T follicular helper cell (primary cell): ENCODE measurements at regions not wholly inside any gene's neighbourhood (a gene's known extent, or its start where the extent isn't known, plus 50 kb on each side); places are given as distances from the start of the nearest gene placed in this dataset.

Experiments
- DNase-seq: peaks from one replicate; pipeline ENCODE4 v3.0.0-alpha.2; 2020; ENCODE audit warnings: low read depth

DNA sequence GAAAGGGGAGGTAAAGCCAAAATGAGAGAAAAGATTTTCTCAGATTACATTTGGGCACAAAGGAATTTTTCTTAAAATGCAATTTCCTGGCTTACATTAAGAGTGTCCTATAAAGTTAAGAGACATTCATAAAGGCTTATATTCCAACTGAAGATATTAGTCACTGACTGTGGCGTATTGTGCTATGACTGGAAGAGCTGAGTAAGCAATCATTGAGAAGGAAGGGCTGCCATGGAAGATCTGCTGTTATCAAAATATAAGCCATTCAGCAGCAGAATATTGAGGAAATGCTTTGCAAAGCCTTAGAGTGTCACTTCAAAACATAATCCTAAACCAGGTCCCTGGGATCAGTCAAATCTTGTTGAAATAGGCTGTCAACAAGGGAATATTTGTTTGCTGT, 593.9 kb downstream of the TUSC7 start:
- DNase-seq = no peak

GRCh38 chr3:117304681-117305080, 595.1 kb downstream of the TUSC7 start:
- no peak for DNase-seq

DNA sequence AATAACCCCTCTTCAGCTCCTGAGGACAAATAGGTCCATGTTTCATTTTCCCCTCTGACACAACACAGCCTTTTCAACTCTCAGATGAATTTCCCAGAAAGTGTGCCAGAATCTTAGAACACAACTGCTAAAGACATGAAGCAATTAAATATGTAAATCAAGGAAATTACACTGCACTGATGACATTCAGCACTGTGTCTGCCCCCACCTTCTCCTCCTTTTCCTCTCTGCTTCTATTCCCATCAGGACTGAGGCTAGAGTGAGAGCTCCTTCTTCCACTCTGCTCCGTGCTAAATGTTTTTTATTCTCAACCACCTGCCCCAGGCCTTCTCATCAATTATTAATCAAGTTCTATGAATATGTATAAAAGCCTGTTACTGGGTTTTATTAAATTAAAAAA, 596.1 kb downstream of the TUSC7 start:
- no peak for DNase-seq

GRCh38 chr3:117306299-117306698, 596.7 kb downstream of the TUSC7 start:
- no peak for DNase-seq

GRCh38 chr3:117308353-117308752, 598.8 kb downstream of the TUSC7 start:
- DNase-seq = no peak

DNA sequence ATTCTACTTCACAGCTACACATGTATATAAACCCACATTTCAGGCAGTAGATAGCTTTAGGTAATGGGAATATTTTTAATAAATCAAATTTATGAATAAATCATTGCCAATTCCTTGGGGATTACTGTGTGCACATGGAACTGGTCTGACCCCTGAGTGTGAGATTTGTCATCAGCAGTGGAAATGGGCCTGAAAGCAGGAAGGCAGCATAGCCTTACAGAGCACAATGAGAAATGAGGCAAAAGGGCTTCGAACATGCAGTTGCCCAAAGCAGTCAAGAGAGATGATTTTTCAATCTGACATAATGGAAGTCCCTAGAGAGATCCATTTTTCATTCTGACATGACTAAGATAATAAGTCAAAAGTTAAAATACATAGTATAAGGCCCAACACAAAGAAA, 599.2 kb downstream of the TUSC7 start:
- no peak for DNase-seq

GRCh38 chr3:117310536-117310935, 601.0 kb downstream of the TUSC7 start:
- no peak for DNase-seq

DNA sequence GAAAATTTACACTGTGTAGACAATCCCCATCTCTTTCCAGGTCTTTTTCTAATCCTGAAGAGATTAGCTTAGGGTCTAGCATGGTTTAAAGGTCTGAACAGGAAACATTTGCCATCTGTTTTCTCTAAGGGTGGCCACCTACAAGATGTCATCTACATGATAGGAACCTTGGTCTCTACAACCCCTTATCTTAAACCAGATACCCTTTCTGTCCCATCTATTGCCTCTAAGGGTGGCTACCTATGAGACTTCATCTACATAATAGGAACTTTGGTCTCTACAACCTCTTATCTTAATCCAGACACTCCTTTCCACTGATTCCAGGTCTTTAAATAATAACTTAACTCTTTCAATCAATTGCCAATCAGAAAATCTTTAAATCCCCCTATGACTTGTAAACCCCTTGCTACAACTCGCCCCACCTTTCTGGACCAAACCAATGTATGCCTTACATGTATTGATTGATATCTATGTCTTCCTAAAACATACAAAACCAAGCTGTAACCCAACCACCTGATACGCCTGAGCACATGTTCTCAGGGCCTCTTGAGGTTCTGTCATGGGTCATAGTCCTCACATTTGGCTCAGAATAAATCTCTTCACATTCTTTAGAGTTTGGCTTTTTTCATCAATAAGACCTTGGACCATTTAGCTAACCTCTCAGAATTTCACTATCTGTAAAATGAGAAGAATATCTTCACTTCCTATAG, 605.0 kb downstream of the TUSC7 start:
- no peak for DNase-seq

GRCh38 chr3:117322866-117323265, 613.3 kb downstream of the TUSC7 start:
- DNase-seq = no peak

DNA sequence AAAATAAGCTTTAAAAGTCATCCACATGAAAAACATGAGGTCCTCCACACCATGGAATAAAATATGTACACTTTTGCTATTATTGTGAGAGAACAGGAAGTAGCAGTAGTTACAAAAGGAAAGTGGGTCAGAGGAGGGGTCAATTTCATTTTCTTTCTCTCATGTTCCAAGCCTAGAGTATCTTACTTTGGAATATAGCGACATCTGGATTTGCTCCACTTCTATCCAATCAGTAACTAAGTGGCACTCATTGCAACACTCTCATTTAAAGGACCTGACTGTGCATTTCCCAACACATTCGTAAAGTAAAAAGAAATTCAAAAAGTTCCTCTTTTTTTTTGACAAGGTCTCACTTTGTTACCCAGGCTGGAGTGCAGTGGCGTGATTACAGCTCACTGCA, 637.3 kb downstream of the TUSC7 start:
- no peak for DNase-seq

DNA sequence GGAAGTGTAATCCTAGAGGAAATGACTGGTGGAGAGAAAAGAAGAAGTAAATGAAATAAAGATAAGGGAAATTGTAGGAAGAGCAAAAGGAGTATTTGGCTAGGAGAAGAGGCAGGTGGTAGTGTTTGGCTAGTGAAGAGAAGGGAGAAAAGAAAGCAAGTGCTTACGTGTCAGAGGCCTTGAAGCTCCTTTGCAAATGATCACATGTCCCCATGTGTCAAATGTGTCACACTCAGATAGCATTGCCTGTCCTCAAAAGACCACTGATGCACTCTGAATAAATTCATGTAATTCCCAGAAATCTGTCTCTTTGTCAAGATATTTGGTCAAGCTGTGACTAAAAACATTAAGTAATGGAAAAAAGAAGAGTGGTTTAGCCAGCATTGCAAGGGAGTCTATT, 639.3 kb downstream of the TUSC7 start:
- DNase-seq = no peak

GRCh38 chr3:117349566-117349965, 640.0 kb downstream of the TUSC7 start:
- DNase-seq = no peak

GRCh38 chr3:117350371-117350770, 640.8 kb downstream of the TUSC7 start:
- no peak for DNase-seq

DNA sequence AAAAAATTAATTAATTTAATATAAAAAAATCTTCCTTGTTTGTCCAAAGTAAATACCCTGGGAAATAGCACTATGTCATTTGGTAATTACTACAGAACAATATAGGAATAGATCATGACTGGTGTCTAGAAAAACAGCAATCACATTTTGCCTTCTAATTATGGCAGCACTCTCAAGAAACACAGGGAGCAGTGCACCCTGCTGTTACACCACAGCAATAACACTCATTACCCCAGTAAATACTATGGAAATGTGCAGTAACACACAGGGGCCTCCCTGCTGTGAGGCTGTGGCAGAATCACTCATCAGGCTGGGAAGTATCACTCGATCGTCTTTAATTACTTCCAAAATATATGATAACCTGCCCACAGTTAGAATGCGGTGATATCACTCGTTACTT, 646.0 kb downstream of the TUSC7 start:
- DNase-seq = no peak

GRCh38 chr3:117356091-117356705, 646.6 kb downstream of the TUSC7 start:
- no peak for DNase-seq

DNA sequence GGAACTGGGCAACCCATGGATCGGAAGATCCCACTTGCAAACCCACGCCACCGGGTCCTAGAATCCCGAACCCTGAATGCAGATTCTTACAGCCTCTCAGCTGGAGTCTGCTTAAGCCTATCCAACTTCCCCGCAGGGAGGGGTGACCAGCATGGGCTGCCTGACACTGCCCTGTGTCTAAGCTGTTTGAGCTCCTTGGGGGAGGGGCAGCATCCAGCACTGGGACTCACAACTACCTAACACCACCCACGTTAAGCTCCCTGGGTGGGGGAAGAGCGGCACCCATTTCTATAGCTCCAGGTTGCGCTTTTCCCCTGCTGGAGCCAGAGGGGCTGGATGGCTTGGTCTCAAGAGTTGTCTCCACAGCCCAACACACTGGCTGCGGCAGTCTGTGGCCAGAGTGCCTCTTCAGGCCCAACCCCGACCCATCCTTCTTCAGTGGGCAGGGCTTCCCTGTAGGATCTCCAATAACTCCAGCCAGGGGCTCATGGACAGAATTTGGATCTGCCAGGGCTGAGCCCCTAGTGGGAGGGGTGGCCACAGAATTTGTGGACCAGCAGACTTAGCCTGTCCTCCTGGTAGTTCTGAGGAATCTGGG, 649.2 kb downstream of the TUSC7 start:
- no peak for DNase-seq

GRCh38 chr3:117366574-117366973, 657.0 kb downstream of the TUSC7 start:
- DNase-seq = no peak

GRCh38 chr3:117367861-117368260, 658.3 kb downstream of the TUSC7 start:
- DNase-seq = no peak

GRCh38 chr3:117380631-117381030, 671.1 kb downstream of the TUSC7 start:
- DNase-seq = no peak

DNA sequence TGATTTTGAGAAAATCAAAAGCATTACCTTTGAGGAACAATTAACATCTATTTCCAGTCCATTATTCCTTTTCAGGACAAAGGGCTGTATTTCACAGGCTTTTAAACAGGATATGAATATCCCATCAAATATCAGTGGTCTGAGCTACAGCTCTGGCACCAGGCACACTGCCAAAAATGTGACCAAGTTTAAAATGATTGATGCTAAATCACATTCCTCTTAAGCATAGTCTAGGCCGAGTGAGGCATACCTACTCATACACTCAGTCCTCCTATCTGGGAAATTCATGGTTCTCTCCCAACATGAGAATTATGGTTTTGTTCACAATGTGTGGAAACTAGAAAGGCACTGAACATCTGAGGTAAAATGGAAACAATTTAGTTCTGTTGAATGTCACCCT, 683.5 kb downstream of the TUSC7 start:
- no peak for DNase-seq

DNA sequence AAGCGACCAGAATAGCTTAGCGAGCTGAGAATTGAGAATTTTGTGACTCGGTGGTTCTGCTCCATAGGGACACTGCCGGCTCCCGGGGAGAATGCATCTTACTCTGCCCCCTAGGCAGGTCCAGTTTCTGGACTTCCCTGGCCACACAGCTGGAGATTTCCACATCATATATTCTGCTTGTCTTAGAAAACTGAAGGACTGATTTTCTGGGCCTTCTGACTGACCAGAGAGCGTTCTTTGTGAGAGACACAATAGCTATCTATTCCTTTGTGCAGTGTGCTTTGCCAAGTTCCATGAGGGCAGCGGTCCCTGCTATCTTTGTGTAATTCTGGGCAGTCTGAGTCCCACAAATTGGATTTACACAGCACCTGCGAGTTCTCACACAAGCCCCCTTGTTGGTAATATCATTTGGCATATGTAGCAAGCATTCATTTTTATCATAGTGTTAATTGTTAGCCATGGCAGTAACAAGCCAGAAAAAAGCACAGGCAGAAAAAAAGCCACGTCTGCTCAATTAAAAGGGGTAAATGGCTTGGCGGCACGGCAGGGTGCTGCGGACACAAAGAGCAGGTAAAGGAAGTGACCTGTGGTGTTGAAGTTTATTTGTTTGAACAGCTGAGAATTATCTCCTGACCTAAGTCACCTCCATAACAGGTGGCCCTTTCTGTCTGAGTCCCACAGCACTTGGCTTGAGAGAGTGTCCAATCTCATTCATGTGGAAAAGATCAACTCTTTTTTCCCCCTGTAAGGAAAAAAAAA, 688.7 kb downstream of the TUSC7 start:
- DNase-seq = no peak

DNA sequence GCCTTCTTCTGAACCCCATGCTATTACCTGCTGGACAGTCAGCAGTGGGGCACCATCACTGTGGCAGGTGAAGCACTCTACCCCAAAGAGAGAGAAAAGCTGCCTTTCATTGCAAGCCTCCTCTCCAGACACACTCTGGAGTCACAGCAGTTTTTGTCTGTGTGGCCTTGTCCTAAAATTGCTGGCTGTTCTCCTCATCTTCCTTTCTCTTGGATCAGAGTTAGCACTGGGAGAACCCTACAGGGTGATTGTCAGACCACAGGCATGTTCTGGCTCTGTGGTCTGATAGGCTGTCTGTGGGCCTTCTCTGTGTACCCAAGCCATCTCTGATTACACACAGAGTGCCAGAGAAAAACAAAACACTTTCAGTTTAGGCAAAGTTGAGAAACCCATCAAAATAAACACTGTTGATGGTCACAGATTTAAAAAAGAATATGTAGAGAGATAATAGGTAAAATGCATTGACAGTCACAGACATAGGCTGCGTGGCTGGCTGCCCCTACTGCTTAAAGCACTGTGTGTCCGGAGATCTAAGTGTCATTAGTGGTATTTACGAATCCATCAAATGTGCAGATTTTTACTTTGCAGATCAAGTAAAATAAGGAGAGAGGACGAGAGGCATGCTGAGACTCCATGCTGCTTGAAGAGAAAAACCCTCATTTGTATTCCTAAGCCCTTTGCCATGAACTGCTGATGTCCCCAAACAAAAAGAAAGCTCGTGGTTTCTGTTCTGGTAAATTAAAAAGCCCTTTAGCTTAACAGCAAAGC, 689.9 kb downstream of the TUSC7 start:
- DNase-seq = no peak
